Parathyroid adenoma (tissue), 2 donors: ENCODE measurements at regions not wholly inside any gene's neighbourhood (a gene's known extent, or its start where the extent isn't known, plus 50 kb on each side); places are given as distances from the start of the nearest gene placed in this dataset.

ENCODE experiments used
- H2AFZ ChIP-seq: fragments of 300-600 bp; sonication (generic); one replicate; pipeline ENCODE4 v1.7.0; 2017; ENCODE audit warnings: antibody characterized with exemption, mild to moderate bottlenecking
- H3K27ac ChIP-seq: fragments of 300-600 bp; sonication (generic); one replicate; pipeline ENCODE4 v1.7.0; 2017
- H3K27me3 ChIP-seq: fragments of 300-600 bp; sonication (generic); one replicate; pipeline ENCODE4 v1.7.0; 2017; ENCODE audit warnings: low read length; ENCODE audit not compliant: control insufficient read depth, insufficient read depth
- H3K36me3 ChIP-seq: fragments of 300-600 bp; sonication (generic); one replicate; pipeline ENCODE4 v1.7.0; 2017; ENCODE audit warnings: low read length; ENCODE audit not compliant: control insufficient read depth, insufficient read depth
- H3K4me1 ChIP-seq: fragments of 300-600 bp; sonication (generic); one replicate; pipeline ENCODE4 v1.7.0; 2017; ENCODE audit warnings: control low read depth
- H3K4me2 ChIP-seq: fragments of 300-600 bp; sonication (generic); one replicate; pipeline ENCODE4 v1.7.0; 2017; ENCODE audit warnings: low read length
- H3K4me3 ChIP-seq: fragments of 300-600 bp; sonication (generic); one replicate; pipeline ENCODE4 v1.7.0; 2017; ENCODE audit warnings: low read depth, low read length
- H3K79me2 ChIP-seq: fragments of 300-600 bp; sonication (generic); one replicate; pipeline ENCODE4 v1.7.0; 2017; ENCODE audit warnings: control low read depth
- H3K9ac ChIP-seq: fragments of 300-600 bp; sonication (generic); one replicate; pipeline ENCODE4 v1.7.0; 2017; ENCODE audit warnings: mild to moderate bottlenecking
- H3K9me3 ChIP-seq: fragments of 300-600 bp; sonication (generic); one replicate; pipeline ENCODE4 v1.7.0; 2017; ENCODE audit warnings: low read length; ENCODE audit not compliant: control insufficient read depth
- TF ChIP-seq, protein P1 (sequence below): fragments of 300-600 bp; sonication (generic); IDR thresholded peaks from one replicate; pipeline ENCODE4 v1.7.0; 2017; ENCODE audit warnings: antibody characterized with exemption, mild to moderate bottlenecking
- donor health status: primary hyperparathyroidism.

DNA sequence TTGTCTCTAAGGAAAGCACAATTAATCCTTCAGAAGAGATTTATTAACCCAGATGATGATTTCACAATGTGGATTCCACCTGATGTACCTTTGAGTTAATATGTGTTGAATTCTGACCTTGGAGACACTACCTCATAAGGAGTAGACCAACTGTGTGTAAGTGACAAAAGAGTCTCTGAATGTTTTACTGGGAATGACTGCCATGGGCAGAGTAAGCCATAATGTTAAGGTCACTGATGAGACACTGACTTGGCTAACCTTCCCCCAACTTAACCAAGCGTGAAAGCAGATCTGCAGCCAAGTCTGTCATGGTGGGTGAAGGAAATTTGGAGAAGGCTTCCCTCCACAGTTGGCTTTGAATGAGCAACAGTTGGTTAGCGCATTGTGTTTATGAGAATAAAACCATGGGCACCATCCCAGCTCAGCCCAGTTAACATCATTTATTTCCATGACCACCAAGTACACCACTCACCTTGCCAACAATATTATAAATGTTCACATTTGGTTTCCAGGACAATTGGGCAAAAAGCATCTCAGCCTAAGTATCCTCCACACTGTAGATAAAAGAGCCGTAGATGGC, 618.5 kb downstream of the KCNJ2 start:
- Histone ChIP-seq H3K27ac (no peak overlapping the region), H2AFZ (no peak overlapping the region), H3K36me3 (no peaks in the 10 kb centered on the region), H3K4me2 (no peak overlapping the region), H3K27me3 (no peaks in the 10 kb centered on the region), H3K9me3 (no peaks in the 10 kb centered on the region), H3K4me3 (no peak overlapping the region), H3K79me2 (no peaks in the 10 kb centered on the region), H3K9ac (no peak overlapping the region), H3K4me1 (no peaks in the 10 kb centered on the region)
- TF ChIP-seq, protein P1, sequence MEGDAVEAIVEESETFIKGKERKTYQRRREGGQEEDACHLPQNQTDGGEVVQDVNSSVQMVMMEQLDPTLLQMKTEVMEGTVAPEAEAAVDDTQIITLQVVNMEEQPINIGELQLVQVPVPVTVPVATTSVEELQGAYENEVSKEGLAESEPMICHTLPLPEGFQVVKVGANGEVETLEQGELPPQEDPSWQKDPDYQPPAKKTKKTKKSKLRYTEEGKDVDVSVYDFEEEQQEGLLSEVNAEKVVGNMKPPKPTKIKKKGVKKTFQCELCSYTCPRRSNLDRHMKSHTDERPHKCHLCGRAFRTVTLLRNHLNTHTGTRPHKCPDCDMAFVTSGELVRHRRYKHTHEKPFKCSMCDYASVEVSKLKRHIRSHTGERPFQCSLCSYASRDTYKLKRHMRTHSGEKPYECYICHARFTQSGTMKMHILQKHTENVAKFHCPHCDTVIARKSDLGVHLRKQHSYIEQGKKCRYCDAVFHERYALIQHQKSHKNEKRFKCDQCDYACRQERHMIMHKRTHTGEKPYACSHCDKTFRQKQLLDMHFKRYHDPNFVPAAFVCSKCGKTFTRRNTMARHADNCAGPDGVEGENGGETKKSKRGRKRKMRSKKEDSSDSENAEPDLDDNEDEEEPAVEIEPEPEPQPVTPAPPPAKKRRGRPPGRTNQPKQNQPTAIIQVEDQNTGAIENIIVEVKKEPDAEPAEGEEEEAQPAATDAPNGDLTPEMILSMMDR, result no peak

DNA sequence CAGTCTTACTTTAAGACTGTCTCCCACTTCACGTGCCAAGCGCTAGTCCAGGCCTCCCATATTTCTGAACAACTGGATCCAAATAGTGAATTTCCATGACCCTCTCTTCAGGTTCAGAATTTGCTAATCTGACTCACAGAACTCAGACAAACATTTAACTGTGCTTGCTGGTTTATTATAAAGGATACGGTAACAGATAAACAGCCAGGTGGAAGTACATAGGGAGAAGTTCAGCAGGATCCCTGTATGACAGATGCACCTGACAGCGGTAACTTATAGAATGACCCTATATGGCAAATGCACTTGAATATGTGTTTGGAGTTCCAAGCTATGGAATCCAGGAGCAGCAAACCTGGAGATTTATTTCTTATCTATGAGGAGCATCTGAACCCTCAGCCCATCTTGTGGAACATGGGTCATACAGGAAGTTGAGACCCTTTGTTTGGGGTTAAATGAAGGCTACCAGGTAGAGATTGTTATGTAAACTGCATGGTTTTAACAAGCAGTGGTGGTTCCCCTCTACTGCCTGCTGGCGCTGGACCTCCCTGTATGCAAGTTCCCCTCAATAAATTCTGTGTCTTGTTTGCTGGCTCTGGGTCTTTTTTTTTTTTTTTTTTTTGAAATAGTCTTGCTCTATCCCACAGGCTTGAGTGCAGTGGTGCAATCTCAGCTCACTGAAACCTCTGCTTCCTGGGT, 622.6 kb downstream of the KCNJ2 start:
- Histone ChIP-seq H3K27ac (no peak overlapping the region), H3K36me3 (no peaks in the 10 kb centered on the region), H3K9me3 (no peaks in the 10 kb centered on the region), H3K4me2 (no peak overlapping the region), H2AFZ (no peak overlapping the region), H3K4me3 (no peak overlapping the region), H3K9ac (no peak overlapping the region), H3K4me1 (no peaks in the 10 kb centered on the region), H3K27me3 (no peaks in the 10 kb centered on the region), H3K79me2 (no peaks in the 10 kb centered on the region)
- TF ChIP-seq, protein P1, result no peak

DNA sequence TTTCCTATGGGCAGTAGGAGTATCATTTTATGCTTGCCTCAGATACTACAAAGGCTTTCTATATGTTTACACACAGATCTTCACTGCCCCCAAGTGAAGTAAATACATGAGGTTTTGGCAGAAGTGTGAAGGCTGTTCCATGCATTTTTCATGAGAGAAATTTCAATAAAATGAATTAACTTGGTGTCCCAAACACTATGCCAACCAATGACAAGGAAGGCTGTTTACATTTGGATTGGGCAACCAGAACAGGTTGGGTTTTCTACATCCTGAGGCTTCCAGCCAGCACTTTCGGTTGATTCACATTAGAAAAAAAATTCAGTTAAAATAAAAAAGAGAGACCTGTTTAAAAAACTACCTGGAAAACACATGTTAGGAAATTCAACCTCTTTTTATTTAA, 625.4 kb downstream of the KCNJ2 start:
- H3K27ac ChIP-seq, result no peak overlapping the region
- H3K4me3 ChIP-seq, result no peak overlapping the region
- H3K36me3 ChIP-seq, result no peaks in the 10 kb centered on the region
- H3K9ac ChIP-seq, result no peak overlapping the region
- no peaks in the 10 kb centered on the region for H3K27me3 ChIP-seq
- H3K9me3 ChIP-seq, result no peaks in the 10 kb centered on the region
- no peak overlapping the region for H3K4me2 ChIP-seq
- no peaks in the 10 kb centered on the region for H3K4me1 ChIP-seq
- no peaks in the 10 kb centered on the region for H3K79me2 ChIP-seq
- no peak overlapping the region for H2AFZ ChIP-seq
- TF ChIP-seq, protein P1, result no peak

DNA sequence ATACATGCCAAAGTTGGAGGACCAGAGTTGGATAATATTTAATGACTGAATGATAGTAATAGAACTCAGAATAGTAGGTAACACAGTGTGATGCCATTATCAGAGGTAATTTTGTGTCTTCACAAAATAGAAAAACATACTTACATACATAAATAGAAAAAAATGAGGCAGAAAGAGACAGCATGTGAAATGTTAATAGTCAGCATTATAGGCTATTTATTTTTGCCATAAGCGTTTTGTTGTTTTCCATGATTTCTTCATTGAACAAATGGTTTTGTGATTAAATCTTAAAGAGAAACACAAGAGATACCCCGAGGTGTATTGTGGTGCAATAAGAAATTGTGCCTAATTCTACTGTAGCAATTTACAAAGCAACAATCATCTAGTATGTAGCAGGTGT, 626.3 kb downstream of the KCNJ2 start:
- no peak overlapping the region for H3K4me3 ChIP-seq
- no peaks in the 10 kb centered on the region for H3K27me3 ChIP-seq
- no peaks in the 10 kb centered on the region for H3K9me3 ChIP-seq
- no peaks in the 10 kb centered on the region for H3K36me3 ChIP-seq
- H3K27ac ChIP-seq, result no peak overlapping the region
- no peaks in the 10 kb centered on the region for H3K79me2 ChIP-seq
- TF ChIP-seq, protein P1, result no peak
- no peak overlapping the region for H3K9ac ChIP-seq
- H2AFZ ChIP-seq, result no peak overlapping the region
- H3K4me1 ChIP-seq, result no peaks in the 10 kb centered on the region
- H3K4me2 ChIP-seq, result no peak overlapping the region

GRCh38 chr17:70796757-70797156, 627.4 kb downstream of the KCNJ2 start:
- TF ChIP-seq, protein P1, result no peak
- Histone ChIP-seq H3K27ac (no peak overlapping the region), H3K9ac (no peak overlapping the region), H3K9me3 (no peaks in the 10 kb centered on the region), H3K36me3 (no peaks in the 10 kb centered on the region), H2AFZ (no peak overlapping the region), H3K79me2 (no peaks in the 10 kb centered on the region), H3K4me3 (no peak overlapping the region), H3K27me3 (no peaks in the 10 kb centered on the region), H3K4me2 (no peak overlapping the region), H3K4me1 (no peaks in the 10 kb centered on the region)
